K562 (cell line): ENCODE measurements at regions not wholly inside any gene's neighbourhood (a gene's known extent, or its start where the extent isn't known, plus 50 kb on each side); places are given as distances from the start of the nearest gene placed in this dataset.

Source experiments
- ATAC-seq: fragments of 200-7000 bp; cut with Tn5 transposase; 3 replicates; pipeline ENCODE4 v1.9.1; 2020; ENCODE audit warnings: moderate library complexity
- BruUV-seq: library from RNA; stranded (reverse); fragments of 400-500 nt; replicated peaks from 2 replicates; lab custom pipeline; 2021; lab: Mats Ljungman, UMichigan
- CTCF ChIA-PET: fragments of 300-600 bp; formaldehyde crosslinking; extraction: SDS; loops from one replicate; lab custom pipeline; 2021; ENCODE audit warnings: low intra/inter-chr PET ratio; lab: Yijun Ruan, JAX
- POLR2A ChIA-PET: fragments of 300-600, 350-650 bp; sonication (Branson Sonifier 250); formaldehyde crosslinking; extraction: SDS; loops from one replicate; lab custom pipeline; 2021; ENCODE audit warnings: antibody characterized with exemption, inconsistent platforms; lab: Yijun Ruan, JAX
- DNase-seq, 4 experiments: peaks; one replicate each; pipeline versions ENCODE4 v3.0.0 to v3.0.0-alpha.2; 2011 to 2018; ENCODE audit warnings: low spot score in 3 of 4, mixed read lengths in 3 of 4; ENCODE audit errors: extremely low read depth in 1 of 4
- FAIRE-seq: peaks from 2 replicates; lab custom pipeline; 2011; peaks lifted over from hg19 to GRCh38; lab: Jason Lieb, UNC
- H2AFZ ChIP-seq: 2 replicates; pipeline ENCODE4 v1.6.0; 2011; ENCODE audit warnings: low read depth, low read length, control low read depth, inconsistent platforms
- H3K27ac ChIP-seq: fragments of 200-600 bp; 3 replicates; pipeline ENCODE4 v1.8.0; 2011; ENCODE audit warnings: low read depth, mild to moderate bottlenecking, control low read depth, inconsistent platforms, low read length, moderate library complexity, mixed read lengths; ENCODE audit errors: extremely low read depth
- H3K27me3 ChIP-seq, 2 experiments: fragments of 300-600 bp in 1 of 2; 2 replicates in 1 of 2; 3 replicates in 1 of 2; pipeline versions ENCODE4 v1.6.0 to v1.8.0; 2011; ENCODE audit warnings: inconsistent platforms in 2 of 2, low read length in 2 of 2, mild to moderate bottlenecking in 1 of 2, mixed read lengths in 1 of 2, moderate library complexity in 1 of 2; ENCODE audit not compliant: control insufficient read depth in 2 of 2, insufficient read depth in 2 of 2
- H3K36me3 ChIP-seq: fragments of 300-600 bp; 3 replicates; pipeline ENCODE4 v1.8.0; 2011; ENCODE audit warnings: mild to moderate bottlenecking, low read length, inconsistent platforms; ENCODE audit not compliant: control insufficient read depth, insufficient read depth
- H3K4me1 ChIP-seq, 2 experiments: fragments of 200-600 bp in 1 of 2; replicated peaks in 1 of 2; 2 replicates in 1 of 2; 3 replicates in 1 of 2; pipeline versions ENCODE4 v1.5.1 to v1.8.0; 2011; ENCODE audit warnings: inconsistent platforms in 2 of 2, low read length in 2 of 2, mild to moderate bottlenecking in 1 of 2, mixed read lengths in 1 of 2, moderate library complexity in 1 of 2; ENCODE audit not compliant: control insufficient read depth in 2 of 2, insufficient read depth in 2 of 2
- H3K4me2 ChIP-seq: 2 replicates; pipeline ENCODE4 v1.6.1; 2011; ENCODE audit warnings: low read length, control low read depth, inconsistent platforms, mixed read lengths; ENCODE audit not compliant: insufficient read depth
- H3K4me3 ChIP-seq: fragments of 200-600 bp; sonication (generic), shearing (Covaris generic); 2 replicates; pipeline ENCODE4 v1.5.1; 2016; ENCODE audit warnings: control low read depth, inconsistent platforms
- H3K79me2 ChIP-seq: fragments of 200-600 bp; 3 replicates; pipeline ENCODE4 v1.8.0; 2011; ENCODE audit warnings: low read length, inconsistent platforms; ENCODE audit not compliant: control insufficient read depth, insufficient read depth
- H3K9ac ChIP-seq, 2 experiments: 2 replicates each; pipeline versions ENCODE4 v1.6.0 to v1.6.1; 2011; ENCODE audit warnings: low read depth in 2 of 2, low read length in 2 of 2, control low read depth in 1 of 2, inconsistent platforms in 1 of 2, mild to moderate bottlenecking in 1 of 2, mixed read lengths in 1 of 2; ENCODE audit not compliant: insufficient read depth in 1 of 2
- H3K9me1 ChIP-seq: one replicate; pipeline ENCODE4 v1.6.0; 2011; ENCODE audit warnings: inconsistent platforms, mild to moderate bottlenecking, low read length, moderate library complexity; ENCODE audit not compliant: control insufficient read depth, insufficient read depth
- H3K9me3 ChIP-seq: replicated peaks from 2 replicates; pipeline ENCODE4 v1.5.1; 2011; ENCODE audit warnings: low read depth, low read length, inconsistent platforms; ENCODE audit not compliant: control insufficient read depth, insufficient read depth
- H4K20me1 ChIP-seq: replicated peaks from 2 replicates; pipeline ENCODE4 v1.6.1; 2011; ENCODE audit warnings: low read length, inconsistent platforms, mixed read lengths; ENCODE audit not compliant: control insufficient read depth, insufficient read depth
- CCNT2 ChIP-seq: IDR thresholded peaks from 2 replicates; pipeline ENCODE4 v1.6.1; 2011; ENCODE audit warnings: borderline replicate concordance, low read depth, mild to moderate bottlenecking, moderate library complexity, mixed read lengths, low read length; ENCODE audit not compliant: insufficient read length; ENCODE audit errors: extremely low read depth
- E4F1 ChIP-seq: fragments of 250-450 bp; sonication (Bioruptor Pico); IDR thresholded peaks from 2 replicates; pipeline ENCODE4 v1.5.0; 2021; ENCODE audit warnings: mild to moderate bottlenecking, borderline replicate concordance
- EGR1 ChIP-seq: fragments of 450-650 bp; conservative IDR thresholded peaks from 2 replicates; pipeline ENCODE4 v1.6.1; 2017; ENCODE audit warnings: mild to moderate bottlenecking
- HBP1 ChIP-seq: fragments of 450-650 bp; formaldehyde crosslinking; IDR thresholded peaks from 2 replicates; pipeline ENCODE4 v1.4.0; 2022; ENCODE audit warnings: missing genetic modification characterization
- HINFP ChIP-seq: fragments of 450-650 bp; conservative IDR thresholded peaks from 2 replicates; pipeline ENCODE4 v1.6.1; 2016; ENCODE audit warnings: missing genetic modification characterization, low read depth, mild to moderate bottlenecking, control low read depth, missing compliant biosample characterization
- HOMEZ ChIP-seq: fragments of 250-450 bp; sonication (Bioruptor Pico); IDR thresholded peaks from 2 replicates; pipeline ENCODE4 v1.4.0; 2020; ENCODE audit warnings: mild to moderate bottlenecking, moderate library complexity
- ILF3 ChIP-seq: fragments of 450-650 bp; IDR thresholded peaks from 2 replicates; pipeline ENCODE4 v1.6.1; 2018; ENCODE audit warnings: antibody characterized with exemption, mild to moderate bottlenecking, moderate library complexity, borderline replicate concordance
- KLF1 ChIP-seq: fragments of 450-650 bp; IDR thresholded peaks from 2 replicates; pipeline ENCODE4 v1.6.1; 2016; ENCODE audit warnings: missing genetic modification characterization, missing compliant biosample characterization
- NCOA1 ChIP-seq: fragments of 450-650 bp; IDR thresholded peaks from 2 replicates; pipeline ENCODE4 v1.6.1; 2016; ENCODE audit warnings: low read depth
- NFE2 ChIP-seq: IDR thresholded peaks from 2 replicates; pipeline ENCODE4 v1.6.1; 2014; ENCODE audit warnings: antibody characterized with exemption, low read depth
- NR2C2 ChIP-seq, 2 experiments: fragments of 200-800 bp in 1 of 2; sonication (Bioruptor generic) in 1 of 2; sonication (generic) in 1 of 2; formaldehyde crosslinking in 1 of 2; IDR thresholded peaks; 2 replicates each; pipeline versions ENCODE4 v1.6.1 to v1.8.0; 2016 to 2022; ENCODE audit warnings: mild to moderate bottlenecking in 1 of 2, missing compliant biosample characterization in 1 of 2, missing genetic modification characterization in 1 of 2, missing genetic modification reagents in 1 of 2
- SIRT6 ChIP-seq: IDR thresholded peaks from one replicate; pipeline ENCODE4 v1.6.1; 2012; ENCODE audit warnings: low read depth, mild to moderate bottlenecking, control low read depth, inconsistent platforms, low read length, moderate library complexity
- SIX5 ChIP-seq, 2 experiments: IDR thresholded peaks; 2 replicates each; pipeline ENCODE4 v1.6.1; 2011; ENCODE audit warnings: low read length in 2 of 2, borderline replicate concordance in 1 of 2, low read depth in 1 of 2, mild to moderate bottlenecking in 1 of 2, moderate library complexity in 1 of 2; ENCODE audit not compliant: insufficient read depth in 1 of 2
- WGBS: fragments of 100-300 bp; shearing (Covaris generic); methylation state at CpG from one replicate; pipeline ENCODE4 v1.1.6; 2016; ENCODE audit warnings: low coverage, mixed read lengths; ENCODE audit not compliant: insufficient coverage; ENCODE audit errors: missing lambda C conversion rate; 5-methylcytosine and 5-hydroxymethylcytosine counted together
- in situ Hi-C: fragments of 300-500 bp; cut with MboI; formaldehyde crosslinking; loops from 4 replicates; pipeline ENCODE4 v1.15.0; 2018; ENCODE audit warnings: inconsistent platforms, mixed read lengths
- intact Hi-C: fragments of 100-400 bp; cut with micrococcal nuclease; formaldehyde crosslinking; loops from 2 replicates; pipeline ENCODE4 v1.14.2; 2022

- intact Hi-C loops (no loop called here), in situ Hi-C loops (no loop called here)
- H3K9me3 ChIP-seq: no peaks in the 10 kb centered on the region
- no peak overlapping the region for H3K4me3 ChIP-seq
- POLR2A ChIA-PET: no interaction called here
- no peaks in the 10 kb centered on the region for H3K79me2 ChIP-seq
- no peaks in the 10 kb centered on the region for H4K20me1 ChIP-seq
- CTCF ChIA-PET: no interaction called here
- BruUV-seq: no TSS peak
- WGBS: 32% methylated on average over 1 of the region's 1 CpG
- ATAC-seq: no peak
- H3K4me1 ChIP-seq: no peaks in the 10 kb centered on the region
- no peaks in the 10 kb centered on the region for H3K9me1 ChIP-seq
- no peak overlapping the region for H3K4me2 ChIP-seq
- no peak overlapping the region for H3K27ac ChIP-seq
- no peaks in the 10 kb centered on the region for H3K27me3 ChIP-seq
- H2AFZ ChIP-seq: no peak overlapping the region
- FAIRE-seq: no peak
- no peak for DNase-seq
- H3K36me3 ChIP-seq: no peaks in the 10 kb centered on the region
- H3K9ac ChIP-seq: no peak overlapping the region
- TF ChIP-seq ILF3 (no peak), CCNT2 (no peak), EGR1 (no peak), KLF1 (tag) (no peak), HINFP (tag) (no peak), SIRT6 (no peak), HBP1 (CRISPR knock-in tag) (no peak), HOMEZ (CRISPR knock-in tag) (no peak), SIX5 (IDR thresholded peaks at IDR 0.05; ENCODE audit: borderline replicate concordance in 1 of 2, insufficient read depth in 1 of 2, low read depth in 1 of 2, low read length in 2 of 2) (no peak), NFE2 (no peak), NCOA1 (no peak), NR2C2 (CRISPR knock-in tag; IDR thresholded peaks at IDR 0.05) (no peak), NR2C2 (tag; IDR thresholded peaks at IDR 0.05) (no peak), E4F1 (CRISPR knock-in tag) (no peak)
Measured at GRCh38 chr10:64659311-64659710, 1138.1 kb downstream of the REEP3 start.
